GM18511 (cell line): ENCODE measurements at regions not wholly inside any gene's neighbourhood (a gene's known extent, or its start where the extent isn't known, plus 50 kb on each side); places are given as distances from the start of the nearest gene placed in this dataset.

Experiments
- ATAC-seq: cut with Tn5 transposase; IDR thresholded peaks from one replicate; pipeline ENCODE4 v1.9.1; 2021; ENCODE audit warnings: mild to moderate bottlenecking, moderate library complexity; ENCODE audit not compliant: unreplicated experiment

DNA sequence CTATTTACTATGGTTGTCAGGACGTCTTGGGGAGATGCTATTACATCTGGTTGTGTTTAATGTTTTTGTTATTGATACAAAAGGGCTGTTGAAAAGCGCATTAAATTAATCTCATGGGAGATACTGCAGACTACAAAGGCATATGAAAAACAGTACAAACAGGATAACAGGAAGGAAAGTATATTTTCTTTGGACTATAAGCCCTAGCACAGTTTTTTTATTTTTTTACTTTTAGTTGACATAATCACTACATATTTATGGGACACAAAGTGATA, 341.3 kb downstream of the ARL4A start:
- no peak for ATAC-seq

DNA sequence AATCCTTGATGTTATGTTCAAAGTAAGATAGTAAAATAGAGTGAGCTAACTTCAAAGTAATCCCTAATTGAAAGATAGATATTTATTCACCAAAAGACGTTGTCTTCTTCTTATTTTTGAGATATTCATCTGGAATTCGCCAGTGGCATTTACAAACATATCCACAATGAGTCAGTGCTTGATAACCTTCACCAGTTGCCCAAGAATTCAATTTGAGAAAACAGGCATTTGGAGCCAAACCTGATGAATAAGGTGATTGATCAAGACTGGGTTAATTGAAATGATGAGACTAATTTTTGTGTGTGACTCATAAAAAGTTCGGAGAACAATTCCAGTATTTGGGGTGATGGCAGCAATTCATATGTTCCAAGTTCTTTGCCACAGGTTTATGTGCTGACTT, 344.0 kb downstream of the ARL4A start:
- no peak for ATAC-seq

DNA sequence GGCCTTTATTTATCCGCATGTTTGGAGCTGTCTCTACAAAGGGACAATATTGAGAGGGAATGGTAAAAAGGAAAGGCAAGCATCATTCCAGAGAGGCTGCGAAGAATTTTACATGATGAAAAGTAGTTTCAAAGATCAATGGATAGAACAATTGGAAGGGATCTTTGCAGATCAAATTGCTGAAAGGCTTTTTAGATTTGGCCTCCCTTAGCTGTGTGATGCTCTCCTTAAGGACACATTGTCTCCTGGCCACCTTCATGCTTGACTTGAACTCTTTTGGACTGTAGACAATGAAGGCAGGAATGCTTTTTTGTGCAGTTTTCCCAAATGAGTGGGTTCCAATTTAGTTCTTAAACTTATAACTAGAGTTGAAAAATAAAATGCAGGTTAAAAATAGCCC, 344.7 kb downstream of the ARL4A start:
- ATAC-seq = no peak

DNA sequence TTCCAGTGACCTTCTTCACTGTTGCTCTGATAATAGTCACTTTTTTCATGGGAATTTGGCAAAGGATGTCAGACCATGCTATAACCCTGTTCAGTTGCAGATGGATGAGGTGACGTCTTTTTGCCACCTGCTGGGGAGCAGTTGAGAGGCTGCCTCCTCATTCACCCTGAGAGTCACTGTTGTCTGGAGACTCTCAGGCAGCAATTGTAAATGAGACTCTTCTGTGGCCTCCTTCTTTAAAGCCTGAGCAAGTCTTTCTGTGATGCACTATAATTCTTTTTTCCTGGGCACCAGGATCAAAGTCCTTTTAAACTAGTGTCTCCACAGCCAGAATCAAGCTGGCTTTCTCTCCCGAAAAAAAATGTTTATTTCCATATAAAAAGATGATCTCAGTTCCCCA, 345.1 kb downstream of the ARL4A start:
- no peak for ATAC-seq

DNA sequence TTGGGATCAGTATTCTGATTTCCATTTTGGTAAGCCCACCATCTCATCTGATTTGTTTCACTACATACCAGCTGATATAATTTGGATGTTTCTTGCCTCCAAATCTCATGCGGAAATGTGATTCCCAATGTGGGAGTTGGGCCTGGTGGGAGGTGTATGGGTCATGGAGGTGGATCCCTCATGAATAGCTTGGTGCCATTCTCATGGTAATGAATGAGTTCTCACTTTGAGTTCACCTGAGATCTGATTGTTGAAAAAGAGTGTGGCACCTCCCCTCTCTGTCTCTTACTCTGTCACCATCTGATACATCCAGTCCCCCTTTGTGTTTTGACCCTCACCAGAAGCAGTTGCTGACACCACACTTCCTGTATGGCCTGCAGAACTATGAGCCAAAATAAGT, 347.3 kb downstream of the ARL4A start:
- no peak for ATAC-seq

DNA sequence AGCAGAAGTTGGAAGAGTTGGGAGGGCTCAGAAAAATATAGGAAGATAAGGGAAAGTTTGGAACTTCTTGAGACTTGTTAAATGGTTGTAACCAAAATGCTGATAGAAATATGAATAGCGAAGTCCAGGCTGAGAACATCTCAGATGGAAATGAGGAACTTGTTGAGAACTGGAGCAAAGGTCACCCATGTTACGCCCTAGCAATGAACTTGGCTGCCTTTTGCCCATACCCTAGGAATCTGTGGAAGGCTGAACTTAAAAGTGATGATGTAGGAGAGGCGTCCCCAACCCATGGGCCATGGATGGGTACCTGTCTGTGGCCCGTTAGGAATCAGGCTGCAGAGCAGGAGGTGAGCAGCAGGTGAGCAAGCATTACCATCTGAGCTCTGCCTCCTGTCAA, 347.8 kb downstream of the ARL4A start:
- ATAC-seq = no peak

DNA sequence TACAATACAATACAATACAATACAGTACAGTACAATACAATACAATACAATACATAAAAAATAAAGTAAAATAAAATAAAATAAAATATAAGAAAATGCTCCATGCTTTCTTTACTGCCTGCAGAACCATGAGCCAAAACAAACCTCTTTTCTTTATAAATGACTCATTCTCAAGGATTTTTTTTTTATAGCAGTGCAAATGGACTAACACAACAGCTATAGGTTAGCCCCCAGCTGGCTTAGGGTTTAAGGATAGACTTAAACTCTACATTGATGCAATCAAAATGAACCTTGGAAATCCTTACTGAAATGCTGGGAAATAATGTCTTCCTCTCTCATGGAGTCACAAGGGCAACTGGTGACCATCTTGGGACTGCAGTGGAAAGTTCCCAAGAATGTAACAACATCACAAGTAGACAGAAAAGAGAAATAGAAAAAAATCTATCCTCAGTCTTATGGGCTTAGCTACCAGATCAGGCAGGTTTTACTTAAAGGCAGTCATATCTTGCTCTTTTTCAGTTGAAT, 348.9 kb downstream of the ARL4A start:
- ATAC-seq = no peak

DNA sequence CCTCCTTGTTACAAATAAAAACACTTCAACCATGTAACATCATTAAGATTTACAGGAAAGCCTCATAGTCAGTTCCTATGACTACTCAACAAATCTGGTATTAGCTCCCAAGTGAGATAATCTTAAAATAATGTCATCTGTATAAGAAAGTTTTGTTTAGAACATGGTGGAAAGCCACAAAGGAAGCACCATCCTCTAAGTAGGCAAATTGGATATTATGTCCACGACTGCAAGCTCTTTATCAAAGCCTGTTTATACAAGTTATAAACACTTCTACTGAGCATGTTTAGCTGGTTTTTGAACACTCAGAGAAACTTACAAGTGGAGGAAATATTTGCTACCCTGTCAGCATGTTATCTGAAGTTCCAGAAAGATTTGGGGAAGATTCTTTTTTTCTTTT, 349.8 kb downstream of the ARL4A start:
- ATAC-seq = no peak

DNA sequence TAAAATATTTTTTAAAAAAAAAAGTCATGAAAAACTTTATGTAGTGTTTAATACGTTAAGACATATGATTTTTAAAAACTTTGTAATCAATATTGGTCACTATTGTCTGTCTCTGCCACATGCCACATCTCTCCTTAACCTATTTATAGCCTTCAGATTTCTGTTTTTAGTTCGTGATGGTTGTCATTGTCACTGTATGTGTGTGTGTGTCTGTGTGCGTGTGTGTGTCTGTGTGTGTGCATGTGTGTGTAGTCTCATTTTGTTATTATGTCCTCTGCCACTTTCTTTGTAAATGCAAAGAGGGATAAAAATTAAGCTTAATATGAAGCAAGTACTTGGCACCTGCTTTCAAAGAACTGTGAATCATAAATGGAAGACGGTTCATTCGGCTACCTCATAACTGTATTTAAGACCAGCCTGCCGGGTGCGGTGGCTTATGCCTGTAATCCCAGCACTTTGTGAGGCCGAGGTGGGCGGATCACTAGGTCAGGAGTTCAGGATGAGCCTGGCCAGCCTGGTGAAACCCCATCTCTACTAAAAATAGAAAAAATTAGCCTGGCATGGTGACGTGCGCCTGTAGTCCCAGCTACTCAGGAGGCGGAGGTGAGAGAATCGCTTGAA, 354.0 kb downstream of the ARL4A start:
- no peak for ATAC-seq

DNA sequence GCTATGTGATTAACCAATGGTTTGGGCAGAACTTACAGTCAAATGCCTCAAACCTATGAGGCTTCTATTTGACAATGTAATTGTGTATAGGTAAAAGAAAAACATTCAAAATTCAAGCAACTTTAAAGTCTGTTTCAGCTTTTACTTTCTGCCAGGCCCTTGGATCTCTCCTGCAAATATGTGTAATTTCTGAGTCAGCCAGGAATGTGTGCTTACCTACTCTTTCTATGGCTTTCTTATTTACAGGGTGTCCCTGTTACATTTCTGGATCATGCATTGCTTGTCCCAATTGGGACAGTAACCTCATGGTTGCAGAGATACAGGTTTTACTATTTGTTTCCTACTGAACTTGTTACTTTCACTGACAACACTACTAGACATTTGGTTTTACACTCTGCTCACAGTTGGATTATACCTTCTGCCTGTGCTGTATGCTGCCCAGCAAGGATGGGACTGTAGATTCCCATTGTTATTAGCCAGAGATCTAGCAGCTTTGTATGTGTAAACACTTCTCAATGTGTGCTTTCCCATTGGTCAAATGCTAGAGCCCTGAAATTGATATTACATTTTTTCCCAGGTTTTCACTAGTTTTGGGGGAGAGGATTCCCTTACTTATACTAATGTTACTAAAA, 355.3 kb downstream of the ARL4A start:
- no peak for ATAC-seq

DNA sequence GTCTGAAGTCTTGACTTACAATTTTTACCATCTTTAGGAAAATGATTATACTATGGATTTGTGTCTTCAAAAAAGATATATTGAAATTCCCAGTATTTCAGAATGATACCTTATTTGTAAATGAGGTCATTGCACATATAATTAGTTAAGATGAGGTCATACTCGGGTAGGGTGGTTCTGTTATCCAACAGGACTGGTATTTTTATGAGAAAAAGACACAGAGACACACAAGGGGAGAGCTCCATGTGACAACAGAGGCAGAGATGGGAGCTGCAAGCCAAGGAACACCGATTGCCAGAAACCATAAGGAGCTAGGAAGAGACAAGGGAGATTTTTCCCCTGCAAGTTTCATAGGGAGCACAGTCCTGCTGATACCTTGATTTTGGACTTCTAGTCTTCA, 356.9 kb downstream of the ARL4A start:
- no peak for ATAC-seq

DNA sequence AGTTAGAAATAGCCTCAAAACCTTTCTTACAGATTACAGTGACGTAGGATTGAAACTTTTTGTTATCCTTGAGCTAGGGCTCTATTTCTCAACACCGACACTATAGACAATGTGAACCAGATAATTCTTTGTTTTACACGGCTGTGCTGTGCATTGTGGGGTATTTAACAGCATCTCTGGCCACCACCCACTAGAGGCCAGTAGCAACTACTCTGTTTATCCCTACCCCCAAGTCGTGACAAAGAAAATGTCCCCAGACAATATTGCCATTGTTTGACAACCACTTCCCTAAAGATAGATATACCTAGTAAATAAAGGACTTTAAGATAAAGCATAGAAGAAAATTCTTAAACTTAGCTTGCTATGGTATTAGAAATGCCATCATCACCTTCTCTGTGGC, 359.6 kb downstream of the ARL4A start:
- ATAC-seq = peak; percentile 61

DNA sequence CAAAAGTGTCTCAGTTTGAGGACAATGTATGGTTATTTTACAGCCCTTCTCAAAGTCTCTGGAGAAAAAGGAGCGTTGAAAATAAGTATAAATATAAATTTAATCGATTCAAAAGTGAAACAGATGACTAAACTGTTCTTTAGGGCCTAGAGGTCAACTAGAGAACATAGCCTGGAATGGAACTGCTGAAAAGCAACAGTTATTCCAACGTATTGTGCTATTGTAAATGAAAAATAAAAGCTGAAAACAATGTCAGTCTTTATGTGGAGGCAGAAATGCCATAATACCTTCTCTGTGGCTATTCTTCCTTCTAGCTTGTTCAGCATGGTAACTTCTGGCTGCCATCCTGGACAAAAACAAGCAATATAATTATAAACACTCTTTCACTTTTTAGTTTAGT, 362.5 kb downstream of the ARL4A start:
- ATAC-seq = no peak

DNA sequence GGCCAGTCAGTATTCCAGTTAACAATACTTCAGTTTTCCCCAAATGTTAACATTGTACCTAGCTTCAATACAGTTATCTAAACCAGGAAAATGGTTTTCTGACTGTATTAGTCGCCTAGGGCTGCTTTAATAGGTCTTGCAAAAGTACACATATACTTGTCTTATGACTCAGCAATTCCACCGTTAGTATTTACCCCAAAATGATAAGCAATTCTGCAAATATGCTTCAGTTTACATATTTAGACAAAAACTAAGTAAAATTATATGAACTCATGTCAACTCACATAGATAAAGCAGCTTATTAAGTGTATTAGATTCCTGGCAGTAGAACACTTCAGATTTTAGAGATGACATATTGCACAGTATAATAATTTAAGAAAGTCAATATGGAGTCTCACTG, 363.3 kb downstream of the ARL4A start:
- no peak for ATAC-seq

DNA sequence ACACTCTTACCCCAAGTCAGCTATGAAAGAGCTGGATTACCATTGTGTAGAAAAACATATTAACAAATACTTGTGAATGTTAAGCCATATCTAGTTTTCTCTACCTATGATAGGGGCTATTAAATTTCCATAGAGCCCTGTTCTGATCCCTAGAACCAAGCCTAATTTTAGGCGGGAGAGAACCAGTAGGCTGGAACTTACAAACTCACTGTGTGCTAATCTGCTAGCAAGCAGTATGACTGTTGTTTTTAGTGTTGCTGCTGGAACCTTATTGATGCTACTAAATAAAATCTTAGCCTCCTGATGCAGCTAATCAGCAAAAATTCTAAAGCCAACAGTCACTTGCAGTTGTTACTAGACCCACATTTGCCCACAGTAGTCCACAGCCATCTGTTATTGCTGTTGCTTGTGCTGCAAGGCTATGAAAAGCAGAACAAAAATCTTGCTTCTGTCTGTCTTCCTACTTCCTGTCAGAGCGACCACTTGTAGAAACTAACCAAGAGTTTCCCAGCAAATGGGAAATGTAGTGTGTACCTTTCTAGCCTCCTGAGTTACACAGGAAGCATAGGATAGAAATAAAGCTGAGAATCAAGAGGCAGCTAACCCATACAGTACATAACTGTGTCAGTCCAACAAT, 368.4 kb downstream of the ARL4A start:
- ATAC-seq = peak; percentile 27

DNA sequence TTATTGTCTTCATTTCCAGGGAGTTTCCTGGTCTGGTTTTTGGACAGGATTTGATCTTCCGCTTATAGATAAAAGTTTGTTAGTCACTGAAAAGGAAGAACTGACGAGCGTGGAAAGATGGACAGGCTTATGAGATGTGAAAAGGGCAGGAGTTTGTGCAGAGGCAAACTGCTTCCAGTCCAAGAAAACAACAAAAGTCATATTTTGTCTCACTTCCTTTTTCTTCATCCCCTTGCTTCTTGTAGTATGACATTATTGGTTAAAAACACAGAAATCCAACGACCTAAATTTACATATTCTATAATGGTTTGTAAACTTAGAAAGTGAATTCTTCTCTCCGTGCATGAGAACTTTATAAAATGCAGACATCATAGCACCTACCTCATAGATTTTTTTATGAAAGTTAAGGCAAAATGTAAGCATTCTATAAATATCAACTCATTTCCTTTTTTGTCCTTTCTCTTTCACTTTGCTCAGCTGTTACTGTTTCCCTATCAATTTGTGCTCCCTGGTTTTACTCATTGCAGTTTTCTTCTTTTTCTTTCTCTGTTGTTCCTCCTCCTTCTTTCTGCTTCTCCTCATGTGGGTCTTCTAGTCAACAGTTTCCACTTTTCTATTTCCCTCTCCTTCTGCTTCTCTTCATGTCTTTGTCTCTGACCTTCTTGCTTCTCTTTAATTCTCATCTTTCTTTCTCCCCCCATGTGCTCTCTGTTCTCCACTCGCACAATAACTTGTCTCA, 370.2 kb downstream of the ARL4A start:
- ATAC-seq = peak; percentile 95

DNA sequence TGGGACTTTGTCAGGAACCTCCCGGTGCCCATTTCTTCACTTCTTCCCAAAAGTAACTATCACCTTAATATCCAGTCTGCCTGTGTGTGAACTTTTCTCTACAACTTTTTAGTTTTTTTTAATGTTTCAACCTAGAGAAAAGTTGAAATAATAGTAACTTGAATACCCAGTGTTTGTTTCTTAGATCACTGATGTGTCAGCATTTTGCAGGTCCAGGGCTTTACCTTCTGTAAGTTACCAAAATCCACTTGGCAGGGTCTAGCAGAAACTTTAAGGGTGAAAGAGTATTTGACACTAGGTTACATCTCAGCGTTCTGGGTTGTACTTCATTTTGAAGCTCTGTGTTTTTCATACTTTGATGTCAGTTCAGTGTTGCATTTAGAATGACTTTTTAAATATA, 372.7 kb downstream of the ARL4A start:
- no peak for ATAC-seq

DNA sequence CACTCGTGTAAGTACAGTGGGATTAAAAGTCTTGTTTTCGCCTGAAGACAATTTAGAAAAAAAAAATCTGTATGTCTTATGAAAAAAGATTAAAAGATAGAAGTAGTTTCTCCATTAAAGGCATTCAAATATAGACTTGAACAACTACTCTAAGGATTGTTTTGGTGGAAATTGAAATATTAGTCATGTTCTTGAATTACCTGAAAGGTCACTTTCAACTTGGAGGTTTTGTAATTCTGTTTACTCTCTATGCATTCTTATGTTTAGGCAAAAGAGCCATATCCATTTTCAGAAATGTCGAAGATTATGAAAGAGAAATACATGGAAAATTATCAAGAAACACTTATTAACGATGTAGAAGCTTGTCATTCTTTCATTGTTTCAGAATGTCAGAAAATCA, 373.7 kb downstream of the ARL4A start:
- no peak for ATAC-seq

DNA sequence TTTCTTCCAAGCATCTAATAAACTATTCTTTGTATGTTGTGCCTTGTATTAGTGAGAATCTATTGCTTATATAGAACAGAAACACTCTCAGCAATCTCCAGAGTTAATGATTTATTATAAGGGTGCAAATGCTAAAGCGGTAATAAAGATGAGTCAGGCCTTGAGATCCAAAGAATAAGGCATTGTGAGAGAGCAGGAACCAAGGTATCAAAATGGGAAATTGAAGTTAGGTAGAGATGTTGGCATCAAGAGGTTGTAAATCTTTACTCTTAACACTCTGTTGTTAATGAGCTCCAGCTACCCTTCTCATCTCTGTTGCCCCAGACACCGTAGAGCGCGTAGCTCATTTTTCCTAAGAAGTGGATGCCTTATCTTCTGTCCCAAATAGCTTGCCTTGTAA, 375.2 kb downstream of the ARL4A start:
- ATAC-seq = no peak

DNA sequence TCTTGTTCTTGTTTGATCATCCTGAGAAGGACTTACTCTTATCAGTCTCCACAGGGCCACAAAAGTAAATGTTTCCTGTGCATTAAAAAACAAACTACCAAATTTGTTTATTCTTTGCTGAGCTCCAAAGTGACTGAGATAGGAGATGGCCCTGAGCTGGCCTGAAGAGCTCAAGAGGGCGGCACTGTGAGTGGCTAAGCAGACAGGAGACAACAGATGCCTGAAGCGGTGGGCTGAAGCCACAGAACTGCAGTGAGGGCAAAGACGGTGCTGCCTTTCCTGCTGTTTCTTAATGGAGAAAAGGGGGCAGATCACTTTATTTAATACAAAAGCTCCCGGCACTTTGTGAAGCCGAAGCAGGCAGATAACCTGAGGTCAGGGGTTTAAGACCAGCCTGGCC, 379.6 kb downstream of the ARL4A start:
- no peak for ATAC-seq

DNA sequence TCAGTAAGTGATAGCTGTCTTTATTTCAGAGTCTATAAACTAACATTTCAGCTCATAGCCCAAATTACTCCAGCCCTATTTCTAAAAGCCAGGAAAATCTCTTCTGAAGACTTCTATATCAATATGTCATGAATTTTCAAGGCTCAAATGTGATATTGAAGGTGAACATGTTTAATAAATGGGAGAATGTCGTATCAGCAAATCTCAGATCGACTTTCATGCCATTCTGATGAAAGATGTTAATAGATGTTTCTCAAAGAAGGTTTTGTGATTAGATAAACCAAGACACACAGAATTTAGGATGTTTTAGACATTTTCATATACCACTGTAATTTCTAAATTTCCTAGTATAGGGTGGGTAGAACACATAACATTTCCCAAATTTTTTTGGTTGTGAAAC, 380.6 kb downstream of the ARL4A start:
- ATAC-seq = no peak

DNA sequence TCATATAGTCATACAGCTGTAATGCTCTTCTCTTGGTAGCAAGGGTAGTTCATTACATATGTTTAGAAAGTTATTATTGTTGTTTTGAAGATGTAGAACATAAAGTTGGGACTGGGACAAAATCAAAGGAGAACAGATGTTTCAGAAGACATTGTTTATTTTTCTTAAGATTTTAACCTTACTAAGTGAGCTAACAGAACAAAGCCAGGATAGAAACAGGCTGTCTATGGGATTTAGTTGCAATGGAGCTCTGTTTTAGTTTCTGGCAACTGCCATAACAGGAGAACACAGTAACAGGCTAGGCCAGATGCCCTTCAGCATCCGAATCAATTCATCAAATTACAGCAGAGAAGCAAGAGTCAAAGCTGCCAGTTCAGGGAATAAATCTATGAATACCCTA, 382.4 kb downstream of the ARL4A start:
- ATAC-seq = no peak
